GM19372 (cell line): ENCODE measurements at regions not wholly inside any gene's neighbourhood (a gene's known extent, or its start where the extent isn't known, plus 50 kb on each side); places are given as distances from the start of the nearest gene placed in this dataset.

Experiments
- ATAC-seq: cut with Tn5 transposase; IDR thresholded peaks from one replicate; pipeline ENCODE4 v1.9.1; 2021; ENCODE audit warnings: mild to moderate bottlenecking, low read depth, moderate library complexity; ENCODE audit not compliant: unreplicated experiment

GRCh38 chr10:4024516-4025245, 239.7 kb upstream of the KLF6 start:
- no peak for ATAC-seq

GRCh38 chr10:4024027-4024426, 239.0 kb upstream of the KLF6 start:
- ATAC-seq = no peak

- ATAC-seq = no peak
These were observed 237.5 kb upstream of the KLF6 start for GRCh38 chr10:4022473-4022872.

GRCh38 chr10:4020631-4021030, 235.6 kb upstream of the KLF6 start:
- no peak for ATAC-seq

- no peak for ATAC-seq
These were observed 233.1 kb upstream of the KLF6 start for GRCh38 chr10:4018054-4018511.

GRCh38 chr10:4017336-4017735, 232.3 kb upstream of the KLF6 start:
- no peak for ATAC-seq

- ATAC-seq = no peak
These were observed 231.3 kb upstream of the KLF6 start for GRCh38 chr10:4016214-4016740.

- ATAC-seq = peak; percentile 82
These were observed 228.7 kb upstream of the KLF6 start for GRCh38 chr10:4013651-4014121.

- no peak for ATAC-seq
These were observed 227.8 kb upstream of the KLF6 start for GRCh38 chr10:4012848-4013247.

GRCh38 chr10:4011136-4011812, 226.3 kb upstream of the KLF6 start:
- ATAC-seq = no peak

GRCh38 chr10:4008676-4009382, 223.8 kb upstream of the KLF6 start:
- no peak for ATAC-seq

- ATAC-seq = no peak
These were observed 222.8 kb upstream of the KLF6 start for GRCh38 chr10:4007771-4008170.

- ATAC-seq = no peak
These were observed 221.8 kb upstream of the KLF6 start for GRCh38 chr10:4006858-4007257.

- no peak for ATAC-seq
These were observed 221.0 kb upstream of the KLF6 start for GRCh38 chr10:4006051-4006450.

GRCh38 chr10:4004990-4005389, 220.0 kb upstream of the KLF6 start:
- ATAC-seq = no peak

- ATAC-seq = no peak
These were observed 219.1 kb upstream of the KLF6 start for GRCh38 chr10:4004144-4004543.

GRCh38 chr10:4003348-4003973, 218.5 kb upstream of the KLF6 start:
- no peak for ATAC-seq

- ATAC-seq = no peak
These were observed 216.8 kb upstream of the KLF6 start for GRCh38 chr10:4001811-4002210.

- no peak for ATAC-seq
These were observed 214.6 kb upstream of the KLF6 start for GRCh38 chr10:3999642-4000041.

GRCh38 chr10:3996697-3997096, 211.7 kb upstream of the KLF6 start:
- ATAC-seq = no peak
